Cardiac fibroblast (primary cell): ENCODE measurements at regions not wholly inside any gene's neighbourhood (a gene's known extent, or its start where the extent isn't known, plus 50 kb on each side); places are given as distances from the start of the nearest gene placed in this dataset.
"Not testable (repeated sequence)": the region's sequence is repeated elsewhere in the genome, so short reads cannot be mapped to it uniquely, and the experiment has no call there.

Experiments
- DNase-seq, 2 donors: peaks; one replicate each; pipeline versions ENCODE4 v3.0.0 to v3.0.0-alpha.2; 2010; ENCODE audit warnings: low read depth in 2 of 2
- H3K4me3 ChIP-seq, 2 donors: replicated peaks in 1 of 2; 1 replicate in 1 of 2; 2 replicates in 1 of 2; pipeline ENCODE4 v1.5.1; 2011; ENCODE audit warnings: low read depth in 2 of 2, low read length in 2 of 2, mild to moderate bottlenecking in 2 of 2, moderate library complexity in 1 of 2
- CTCF ChIP-seq: IDR thresholded peaks from one replicate; pipeline ENCODE4 v1.5.1; 2011; ENCODE audit warnings: low read depth, mild to moderate bottlenecking, low read length, inconsistent platforms

GRCh38 chr2:60214626-60214875 lies 338.9 kb downstream of the BCL11A start:
- TF ChIP-seq CTCF, result no peak

GRCh38 chr2:60213865-60214625 lies 339.4 kb downstream of the BCL11A start:
- H3K4me3 ChIP-seq, result no peak overlapping the region
- DNase-seq, result peak in 1 of 2 donors; percentile 2
- no peak for TF ChIP-seq CTCF

More at GRCh38 chr2:60214626-60214875, 338.9 kb downstream of the BCL11A start:
- H3K4me3 ChIP-seq, result no peak overlapping the region
- DNase-seq, result no peak

- DNase-seq, result no peak
- no peak overlapping the region for H3K4me3 ChIP-seq
- no peak for TF ChIP-seq CTCF
Observed at GRCh38 chr2:60212181-60212945, 341.1 kb downstream of the BCL11A start.

- not testable (repeated sequence) for DNase-seq
Observed at GRCh38 chr2:60189006-60189405, 364.4 kb downstream of the BCL11A start.

GRCh38 chr2:60175290-60175689 lies 378.2 kb downstream of the BCL11A start:
- TF ChIP-seq CTCF, result no peak
- H3K4me3 ChIP-seq, result no peak overlapping the region
- no peak for DNase-seq

More at GRCh38 chr2:60189006-60189405, 364.4 kb downstream of the BCL11A start:
- H3K4me3 ChIP-seq, result not testable (repeated sequence)

- no peak for TF ChIP-seq CTCF
- H3K4me3 ChIP-seq, result no peak overlapping the region
- DNase-seq, result no peak
Observed at GRCh38 chr2:60174146-60174545, 379.3 kb downstream of the BCL11A start.

- no peak for DNase-seq
- no peak for TF ChIP-seq CTCF
- H3K4me3 ChIP-seq, result no peak overlapping the region
Observed at GRCh38 chr2:60172801-60173200, 380.7 kb downstream of the BCL11A start.
